Myocyte (in vitro differentiated cells): ENCODE measurements at regions not wholly inside any gene's neighbourhood (a gene's known extent, or its start where the extent isn't known, plus 50 kb on each side); places are given as distances from the start of the nearest gene placed in this dataset.
"Not testable (repeated sequence)": the region's sequence is repeated elsewhere in the genome, so short reads cannot be mapped to it uniquely, and the experiment has no call there.

ENCODE experiments used
- DNase-seq: peaks from one replicate; pipeline ENCODE4 v3.0.0-alpha.2; 2012; ENCODE audit warnings: low read depth

GRCh38 chr7:68682910-68683309 lies 915.4 kb upstream of the AUTS2 start:
- DNase-seq, result no peak

DNA sequence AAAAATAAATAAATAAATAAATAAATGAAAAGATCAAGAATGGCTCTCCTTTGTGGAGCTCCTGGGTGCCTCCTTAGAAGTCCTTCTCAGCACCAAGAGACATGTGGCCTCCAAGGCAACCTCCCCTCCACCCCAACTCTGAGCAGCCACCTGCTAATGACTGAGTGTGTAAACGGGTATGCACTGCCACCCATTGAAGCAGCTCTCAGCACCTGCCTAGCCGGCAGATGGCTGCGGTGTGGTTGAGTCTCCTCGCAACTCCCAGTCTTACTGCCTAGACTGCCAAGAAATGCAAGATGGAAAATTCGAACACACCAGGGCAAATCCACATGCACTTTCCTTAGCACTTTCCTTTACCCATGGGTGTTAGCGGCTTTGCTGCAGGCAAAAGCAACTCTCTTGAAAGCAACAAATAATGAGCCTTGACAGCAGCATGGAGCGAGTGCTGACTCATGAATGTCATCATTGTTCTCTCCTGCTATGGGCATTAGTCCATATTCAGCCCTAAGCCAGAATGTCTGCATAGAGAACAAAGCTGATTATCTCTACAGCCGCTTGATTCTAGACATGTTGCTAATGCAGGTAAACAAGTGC lies 913.9 kb upstream of the AUTS2 start:
- DNase-seq, result no peak

DNA sequence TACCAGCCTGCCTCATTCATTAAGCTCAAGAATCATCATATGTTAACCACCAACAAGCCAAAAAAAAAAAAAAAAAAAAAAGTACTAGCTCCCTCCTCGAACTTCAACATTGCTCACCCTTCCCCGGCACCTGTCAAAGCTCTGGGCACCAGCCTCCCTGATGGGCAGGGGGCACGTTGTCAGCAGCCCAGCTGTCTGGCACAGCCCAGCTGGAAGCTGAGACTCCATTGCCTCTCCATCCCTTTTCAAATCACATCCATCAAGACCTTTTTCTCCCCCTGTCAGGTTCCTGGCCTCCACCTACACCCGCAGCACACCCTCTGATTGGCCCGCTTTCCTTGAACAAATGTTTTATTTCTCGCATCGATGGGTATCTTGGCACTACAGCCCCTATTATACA lies 913.3 kb upstream of the AUTS2 start:
- DNase-seq, result no peak

GRCh38 chr7:68688416-68689086 lies 909.7 kb upstream of the AUTS2 start:
- DNase-seq, result no peak

- no peak for DNase-seq
Observed at GRCh38 chr7:68689087-68689433, 909.2 kb upstream of the AUTS2 start.

- DNase-seq, result no peak
Observed at GRCh38 chr7:68691261-68692216, 906.7 kb upstream of the AUTS2 start.

DNA sequence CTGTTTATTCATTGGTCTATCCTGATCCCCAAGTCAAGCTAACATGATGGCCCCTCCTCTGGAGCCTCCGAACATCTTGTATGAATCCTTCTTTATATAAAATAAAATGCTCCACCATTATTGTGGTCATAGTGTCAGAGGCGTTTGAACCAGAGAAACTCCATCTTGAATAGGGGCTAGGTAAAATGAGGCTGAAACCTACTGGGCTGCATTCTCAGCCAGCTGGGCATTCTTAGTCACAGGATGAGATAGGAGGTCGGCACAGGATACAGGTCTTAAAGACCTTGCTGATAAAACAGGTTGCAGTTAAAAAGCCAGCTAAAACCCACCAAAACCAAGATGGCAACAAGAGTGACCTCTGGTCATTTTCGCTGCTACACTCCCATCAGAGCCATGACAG lies 905.8 kb upstream of the AUTS2 start:
- no peak for DNase-seq

DNA sequence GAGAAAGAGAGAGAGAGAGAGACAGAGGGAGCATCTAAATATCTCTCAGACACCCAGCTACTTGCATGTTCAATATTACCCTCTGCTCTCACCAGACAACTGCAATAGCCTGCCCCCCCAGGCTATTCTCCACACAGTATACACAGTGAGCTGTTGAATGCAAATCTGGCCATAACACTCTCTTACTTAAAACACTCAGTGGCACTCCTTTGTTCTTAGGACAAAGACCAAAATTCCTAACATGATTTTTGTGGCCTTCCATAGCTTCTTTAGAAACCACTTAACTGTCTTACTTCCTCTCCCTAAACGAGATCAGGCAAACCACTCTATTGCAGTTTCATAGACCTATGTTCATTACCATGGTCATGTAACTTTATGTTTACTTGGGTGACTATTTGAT lies 903.6 kb upstream of the AUTS2 start:
- DNase-seq, result no peak

- no peak for DNase-seq
Observed at GRCh38 chr7:68697796-68698280, 900.4 kb upstream of the AUTS2 start.

GRCh38 chr7:68699090-68699711 lies 899.1 kb upstream of the AUTS2 start:
- DNase-seq, result no peak

DNA sequence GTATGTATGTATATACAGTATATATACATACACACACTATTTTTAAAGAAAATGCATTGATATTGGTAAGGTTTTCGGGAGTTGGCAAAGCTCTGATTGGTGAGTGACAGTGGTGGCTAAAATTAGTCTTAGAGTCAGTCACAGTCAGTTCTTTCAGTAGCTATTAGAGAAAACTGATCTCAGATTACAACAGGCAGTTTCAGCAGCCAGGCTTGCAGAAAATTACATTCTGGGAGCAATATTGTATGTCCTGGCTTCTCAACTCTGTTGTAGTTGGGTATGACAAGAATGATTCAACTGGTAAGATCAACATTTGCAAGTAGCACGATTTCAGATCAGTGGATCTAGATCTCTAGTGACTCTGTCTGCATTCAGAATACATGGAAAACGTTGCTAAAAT lies 897.9 kb upstream of the AUTS2 start:
- no peak for DNase-seq

- no peak for DNase-seq
Observed at GRCh38 chr7:68706291-68706690, 892.0 kb upstream of the AUTS2 start.

DNA sequence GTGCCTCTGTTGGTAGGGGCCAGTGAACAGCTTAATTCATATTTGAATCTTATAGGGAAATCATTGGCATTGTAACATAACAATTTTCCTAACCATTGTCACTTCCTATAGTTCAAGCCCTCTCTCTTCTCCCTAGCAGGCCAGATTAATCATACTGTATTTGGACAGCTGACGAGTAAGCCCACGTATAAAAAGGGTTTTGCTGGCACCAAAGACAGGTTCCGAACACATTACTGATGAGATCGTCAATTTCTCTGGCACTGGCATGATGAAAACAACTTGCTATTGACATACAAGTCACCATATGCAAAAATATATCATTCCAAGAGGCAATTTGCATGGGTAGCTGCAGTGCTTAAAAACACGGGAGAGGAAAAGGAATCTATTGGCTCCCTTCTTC lies 891.1 kb upstream of the AUTS2 start:
- no peak for DNase-seq

GRCh38 chr7:68707958-68708357 lies 890.3 kb upstream of the AUTS2 start:
- no peak for DNase-seq

GRCh38 chr7:68712956-68713495 lies 885.2 kb upstream of the AUTS2 start:
- no peak for DNase-seq

GRCh38 chr7:68714135-68714534 lies 884.1 kb upstream of the AUTS2 start:
- DNase-seq, result not testable (repeated sequence)

- no peak for DNase-seq
Observed at GRCh38 chr7:68715907-68716306, 882.4 kb upstream of the AUTS2 start.

- no peak for DNase-seq
Observed at GRCh38 chr7:68717176-68717575, 881.1 kb upstream of the AUTS2 start.

DNA sequence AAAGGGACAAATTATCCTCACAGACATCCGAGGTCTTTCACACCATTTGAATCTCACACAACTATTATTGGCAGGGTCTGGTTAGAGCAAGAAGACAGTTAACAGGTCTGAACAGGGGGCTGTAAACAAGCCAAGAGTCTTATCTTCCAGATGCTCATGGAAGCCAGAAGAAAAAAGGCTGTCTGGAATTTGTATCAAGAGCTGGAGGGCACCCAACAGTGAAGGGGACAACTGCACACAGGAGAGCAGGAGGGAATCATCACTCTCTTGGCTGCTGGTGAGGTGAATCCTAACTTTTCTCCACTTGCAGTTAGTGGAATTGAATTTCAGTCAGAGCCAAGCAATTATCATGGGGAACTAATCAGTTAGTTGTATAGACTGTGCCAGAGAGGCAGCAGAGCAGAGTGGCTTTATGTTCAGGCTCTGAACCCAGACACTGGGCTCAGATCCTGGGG lies 880.2 kb upstream of the AUTS2 start:
- no peak for DNase-seq

DNA sequence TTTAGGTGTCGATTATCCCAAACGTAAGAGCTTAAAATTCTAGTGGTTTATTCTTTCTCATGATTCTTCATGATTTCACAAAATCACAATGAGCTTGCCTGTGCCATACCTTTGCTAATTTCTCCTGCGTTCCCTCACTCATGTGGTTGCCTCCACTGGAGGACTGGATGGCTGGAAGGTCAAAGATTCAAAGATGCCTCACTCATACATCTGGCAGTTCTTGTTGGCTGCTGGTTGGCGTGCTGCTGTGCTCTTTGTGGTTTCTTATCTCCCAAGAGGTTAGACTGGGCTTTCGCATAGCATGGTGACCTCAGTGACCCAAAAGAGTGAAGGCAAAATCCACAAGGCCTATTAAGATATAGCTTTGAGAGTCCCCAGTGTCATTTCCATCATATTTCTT lies 877.6 kb upstream of the AUTS2 start:
- DNase-seq, result no peak

GRCh38 chr7:68722044-68722443 lies 876.2 kb upstream of the AUTS2 start:
- DNase-seq, result no peak
